C4-2B (cell line): ENCODE measurements at regions not wholly inside any gene's neighbourhood (a gene's known extent, or its start where the extent isn't known, plus 50 kb on each side); places are given as distances from the start of the nearest gene placed in this dataset.

Experiments used
- CTCF ChIP-seq: fragments of 450-650 bp; conservative IDR thresholded peaks from 2 replicates; pipeline ENCODE4 v1.5.1; 2017; ENCODE audit warnings: mild to moderate bottlenecking
- ZFX ChIP-seq: fragments of 450-650 bp; IDR thresholded peaks from 2 replicates; pipeline ENCODE4 v1.6.1; 2017

DNA sequence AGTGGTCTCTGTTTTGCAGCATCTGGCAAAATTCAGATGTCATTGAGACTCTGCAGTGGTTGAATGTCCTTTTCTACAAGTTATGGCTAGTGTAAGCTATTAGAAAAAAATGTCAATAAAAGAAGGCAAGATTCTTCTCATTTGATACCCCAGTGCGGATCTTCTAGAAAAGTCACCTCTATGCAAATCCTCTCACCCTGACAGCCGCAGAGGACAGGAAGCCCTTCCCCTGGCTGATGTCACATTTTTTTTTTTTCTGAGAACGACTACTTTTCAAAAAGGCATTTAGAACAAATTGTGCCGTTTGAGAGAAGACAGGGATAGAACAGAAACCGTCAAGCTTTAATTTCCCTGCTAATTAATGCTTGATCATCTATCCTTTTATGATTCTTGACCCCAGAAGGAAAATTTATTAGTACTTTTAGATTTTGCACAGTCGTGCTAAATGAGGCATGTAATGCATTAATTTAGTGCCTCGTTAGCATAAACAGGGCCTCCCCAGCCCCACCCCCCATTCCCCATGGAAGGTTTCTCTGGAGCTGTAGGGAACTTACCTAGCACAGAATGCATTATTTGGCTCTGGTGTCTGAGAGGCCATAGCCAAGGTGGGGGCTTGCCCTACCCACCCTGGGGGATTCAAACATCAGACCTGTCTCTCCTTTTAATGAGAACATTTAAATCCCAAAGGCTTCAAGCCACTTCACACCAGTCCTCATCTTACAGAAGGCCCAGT lies 183.8 kb downstream of the OPA1 start:
- TF ChIP-seq CTCF (no peak), ZFX (no peak)
